ENCODE measurements at regions not wholly inside any gene's neighbourhood (a gene's known extent, or its start where the extent isn't known, plus 50 kb on each side); places are given as distances from the start of the nearest gene placed in this dataset.
"Not testable (repeated sequence)": the region's sequence is repeated elsewhere in the genome, so short reads cannot be mapped to it uniquely, and the experiment has no call there.

DNA sequence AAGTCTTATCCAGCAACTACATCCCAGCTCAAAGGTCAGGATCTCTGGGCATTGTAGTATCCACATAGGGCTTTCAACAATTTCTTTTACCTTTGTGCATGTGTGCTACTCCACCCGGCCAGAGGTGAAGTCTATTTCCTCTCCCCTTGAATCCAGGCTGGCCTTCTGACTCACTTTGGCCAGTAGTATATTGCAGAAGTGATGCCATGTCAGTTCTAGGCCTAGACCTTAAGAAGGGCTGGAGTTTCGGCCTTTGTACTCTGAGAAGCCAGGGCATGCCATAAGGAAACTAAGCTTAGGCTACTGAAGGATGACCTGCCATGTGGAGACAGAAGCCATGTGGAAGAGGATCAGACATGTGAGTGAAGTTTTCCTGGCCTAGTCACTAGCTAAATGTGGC, 191.2 kb upstream of the ATP6AP2 start:
- no peaks in the 10 kb centered on the region for H3K9me3 ChIP-seq (ENCODE audit: control insufficient read depth in 2 of 2, insufficient read depth in 1 of 2, low read depth in 1 of 2, low read length in 1 of 2)
- H3K27me3 ChIP-seq (ENCODE audit: control insufficient read depth in 3 of 3, insufficient read depth in 3 of 3, low read length in 3 of 3) = no peaks in the 10 kb centered on the region
- no peaks in the 10 kb centered on the region for H3K4me1 ChIP-seq (ENCODE audit: control insufficient read depth in 3 of 3, insufficient read depth in 2 of 3, low read depth in 1 of 3, low read length in 2 of 3)
- no peak overlapping the region for H3K27ac ChIP-seq (ENCODE audit: low read depth in 1 of 3, low read length in 2 of 3)
- DNase-seq (peak in 1 of 2 donors; percentile 13), FAIRE-seq (no peak)
- no peaks in the 10 kb centered on the region for H3K36me3 ChIP-seq (ENCODE audit: control insufficient read depth in 3 of 3, insufficient read depth in 2 of 3, low read depth in 1 of 3, low read length in 3 of 3)
- H3K4me3 ChIP-seq (ENCODE audit: low read depth in 1 of 3, low read length in 3 of 3) = no peak overlapping the region
- 53 to 80% (median 80%) methylated on average over 2 of the region's 2 CpGs for WGBS, 3 donors

DNA sequence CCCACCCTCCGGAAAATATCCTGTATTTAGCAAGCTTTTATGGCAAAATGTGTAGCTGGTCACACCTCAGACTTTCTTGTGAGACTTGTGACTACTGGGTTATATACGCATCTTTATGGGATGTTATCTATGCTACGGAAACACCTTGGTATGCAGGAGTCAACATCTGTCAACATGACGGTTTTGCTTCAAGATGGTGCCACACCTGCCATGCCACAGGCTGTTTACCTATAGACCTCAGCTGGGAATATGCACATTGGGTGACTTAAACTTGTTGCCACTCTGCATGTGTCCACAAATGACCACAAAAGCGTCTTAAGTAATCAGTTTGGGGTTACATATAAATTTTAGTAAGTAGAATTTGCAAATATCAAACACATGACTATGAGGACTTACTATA, 192.3 kb upstream of the ATP6AP2 start:
- no peak for FAIRE-seq
- no peaks in the 10 kb centered on the region for H3K4me1 ChIP-seq (ENCODE audit: control insufficient read depth in 3 of 3, insufficient read depth in 2 of 3, low read depth in 1 of 3, low read length in 2 of 3)
- WGBS, 3 donors = 79 to 91% (median 88%) methylated on average over 5 of the region's 5 CpGs
- DNase-seq = no peak
- no peaks in the 10 kb centered on the region for H3K9me3 ChIP-seq (ENCODE audit: control insufficient read depth in 2 of 2, insufficient read depth in 1 of 2, low read depth in 1 of 2, low read length in 1 of 2)
- no peak overlapping the region for H3K4me3 ChIP-seq (ENCODE audit: low read depth in 1 of 3, low read length in 3 of 3)
- no peaks in the 10 kb centered on the region for H3K36me3 ChIP-seq (ENCODE audit: control insufficient read depth in 3 of 3, insufficient read depth in 2 of 3, low read depth in 1 of 3, low read length in 3 of 3)
- H3K27ac ChIP-seq (ENCODE audit: low read depth in 1 of 3, low read length in 2 of 3) = no peak overlapping the region
- no peaks in the 10 kb centered on the region for H3K27me3 ChIP-seq (ENCODE audit: control insufficient read depth in 3 of 3, insufficient read depth in 3 of 3, low read length in 3 of 3)

DNA sequence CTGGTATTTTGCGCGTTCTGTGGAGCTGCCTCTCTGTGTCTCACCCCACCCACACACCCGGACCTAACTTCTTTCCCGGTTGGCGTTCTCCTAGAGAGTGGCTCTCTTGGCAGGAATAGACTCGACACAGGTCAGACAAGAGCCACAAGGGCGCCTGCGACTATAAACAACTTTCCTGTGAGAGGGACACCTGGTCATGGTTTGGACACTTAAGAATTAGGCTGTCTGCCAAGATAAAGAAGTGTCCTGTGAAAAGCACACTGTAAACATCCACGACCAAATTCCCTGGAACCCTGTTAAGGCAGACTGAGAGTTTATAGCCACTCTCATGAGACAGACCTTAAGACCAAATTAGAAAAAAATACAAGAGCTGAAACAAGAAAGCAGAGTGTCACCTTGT, 192.9 kb upstream of the ATP6AP2 start:
- 73 to 78% (median 77%) methylated on average over 9 of the region's 9 CpGs for WGBS, 3 donors
- not testable (repeated sequence) for FAIRE-seq; H3K27me3 ChIP-seq (ENCODE audit: control insufficient read depth in 3 of 3, insufficient read depth in 3 of 3, low read length in 3 of 3)

DNA sequence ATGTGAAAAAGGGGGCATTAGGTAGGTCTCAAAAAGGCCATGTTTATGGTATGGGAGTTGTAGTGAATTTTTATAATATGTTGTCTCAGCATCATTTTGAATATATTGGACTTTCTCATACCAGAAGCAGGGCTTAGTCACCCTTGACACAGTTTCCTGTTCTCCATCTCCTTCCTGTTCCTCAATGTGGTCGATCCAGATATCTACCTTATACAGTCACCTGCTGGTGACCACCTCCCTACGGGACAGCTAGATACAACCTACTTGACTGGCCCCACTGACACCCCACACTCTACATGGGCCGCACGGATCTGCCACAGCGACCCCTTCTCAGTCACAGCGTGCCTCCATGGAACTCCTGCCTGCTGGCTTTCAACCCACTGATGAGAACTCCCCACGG, 193.5 kb upstream of the ATP6AP2 start:
- not testable (repeated sequence) for FAIRE-seq; H3K9me3 ChIP-seq (ENCODE audit: control insufficient read depth in 2 of 2, insufficient read depth in 1 of 2, low read depth in 1 of 2, low read length in 1 of 2); H3K36me3 ChIP-seq (ENCODE audit: control insufficient read depth in 3 of 3, insufficient read depth in 2 of 3, low read depth in 1 of 3, low read length in 3 of 3); H3K4me3 ChIP-seq (ENCODE audit: low read depth in 1 of 3, low read length in 3 of 3); H3K27me3 ChIP-seq (ENCODE audit: control insufficient read depth in 3 of 3, insufficient read depth in 3 of 3, low read length in 3 of 3); H3K27ac ChIP-seq (ENCODE audit: low read depth in 1 of 3, low read length in 2 of 3); H3K4me1 ChIP-seq (ENCODE audit: control insufficient read depth in 3 of 3, insufficient read depth in 2 of 3, low read depth in 1 of 3, low read length in 2 of 3); DNase-seq
- WGBS, 3 donors = 85 to 96% (median 89%) methylated on average over 5 to 7 of the region's 7 CpGs

More for the DNA sequence above, 192.9 kb upstream of the ATP6AP2 start:
- not testable (repeated sequence) for DNase-seq; H3K9me3 ChIP-seq (ENCODE audit: control insufficient read depth in 2 of 2, insufficient read depth in 1 of 2, low read depth in 1 of 2, low read length in 1 of 2); H3K4me1 ChIP-seq (ENCODE audit: control insufficient read depth in 3 of 3, insufficient read depth in 2 of 3, low read depth in 1 of 3, low read length in 2 of 3); H3K4me3 ChIP-seq (ENCODE audit: low read depth in 1 of 3, low read length in 3 of 3); H3K27ac ChIP-seq (ENCODE audit: low read depth in 1 of 3, low read length in 2 of 3); H3K36me3 ChIP-seq (ENCODE audit: control insufficient read depth in 3 of 3, insufficient read depth in 2 of 3, low read depth in 1 of 3, low read length in 3 of 3)

DNA sequence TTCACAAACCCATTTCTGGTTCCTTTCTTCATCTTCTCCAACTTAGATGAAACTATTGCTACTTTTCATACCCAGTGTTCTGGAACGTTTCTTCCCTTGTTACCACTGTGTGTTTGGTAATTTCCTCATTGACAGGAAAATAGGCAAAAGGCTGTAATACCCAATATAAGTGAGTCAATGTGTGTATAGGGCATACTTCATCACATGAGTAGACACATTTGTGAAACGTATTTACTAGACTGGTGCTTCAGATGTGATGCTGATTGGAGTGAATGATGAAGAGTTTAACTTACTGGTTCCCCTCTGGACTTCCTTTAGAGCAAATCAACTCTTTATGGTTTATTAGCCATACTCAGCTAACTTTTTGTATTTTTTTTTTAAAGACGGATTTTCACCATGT, 195.1 kb upstream of the ATP6AP2 start:
- no peak for FAIRE-seq
- no peaks in the 10 kb centered on the region for H3K9me3 ChIP-seq (ENCODE audit: control insufficient read depth in 2 of 2, insufficient read depth in 1 of 2, low read depth in 1 of 2, low read length in 1 of 2)
- WGBS, 3 donors = 53 to 73% (median 70%) methylated on average over 3 of the region's 3 CpGs
- no peak for DNase-seq
- no peaks in the 10 kb centered on the region for H3K36me3 ChIP-seq (ENCODE audit: control insufficient read depth in 3 of 3, insufficient read depth in 2 of 3, low read depth in 1 of 3, low read length in 3 of 3)
- H3K27ac ChIP-seq (ENCODE audit: low read depth in 1 of 3, low read length in 2 of 3) = no peak overlapping the region
- no peak overlapping the region for H3K4me3 ChIP-seq (ENCODE audit: low read depth in 1 of 3, low read length in 3 of 3)
- H3K4me1 ChIP-seq (ENCODE audit: control insufficient read depth in 3 of 3, insufficient read depth in 2 of 3, low read depth in 1 of 3, low read length in 2 of 3) = no peaks in the 10 kb centered on the region
- no peaks in the 10 kb centered on the region for H3K27me3 ChIP-seq (ENCODE audit: control insufficient read depth in 3 of 3, insufficient read depth in 3 of 3, low read length in 3 of 3)

DNA sequence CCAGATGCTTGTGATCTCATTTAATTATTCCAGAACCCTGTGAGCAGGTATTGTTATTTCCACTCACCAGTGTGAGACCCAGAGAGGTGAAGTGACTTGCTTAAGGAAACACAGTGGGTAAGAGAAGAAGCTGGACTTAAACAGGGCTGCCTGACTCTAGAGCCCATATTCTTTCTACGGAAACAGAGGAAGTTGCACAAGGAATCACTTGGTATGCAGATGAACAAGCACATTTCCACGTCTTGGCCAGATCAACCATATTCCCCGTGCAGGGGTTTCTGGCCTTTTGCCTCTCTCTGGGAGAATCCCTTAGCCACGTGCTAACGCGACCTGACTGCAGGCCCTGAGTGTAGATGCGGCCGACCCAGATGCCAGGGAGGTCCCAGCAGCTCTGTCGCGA, 195.5 kb upstream of the ATP6AP2 start:
- FAIRE-seq (no peak), DNase-seq (no peak)
- H3K27ac ChIP-seq (ENCODE audit: low read depth in 1 of 3, low read length in 2 of 3) = no peak overlapping the region
- no peaks in the 10 kb centered on the region for H3K27me3 ChIP-seq (ENCODE audit: control insufficient read depth in 3 of 3, insufficient read depth in 3 of 3, low read length in 3 of 3)
- H3K9me3 ChIP-seq (ENCODE audit: control insufficient read depth in 2 of 2, insufficient read depth in 1 of 2, low read depth in 1 of 2, low read length in 1 of 2) = no peaks in the 10 kb centered on the region
- H3K4me1 ChIP-seq (ENCODE audit: control insufficient read depth in 3 of 3, insufficient read depth in 2 of 3, low read depth in 1 of 3, low read length in 2 of 3) = no peaks in the 10 kb centered on the region
- no peak overlapping the region for H3K4me3 ChIP-seq (ENCODE audit: low read depth in 1 of 3, low read length in 3 of 3)
- H3K36me3 ChIP-seq (ENCODE audit: control insufficient read depth in 3 of 3, insufficient read depth in 2 of 3, low read depth in 1 of 3, low read length in 3 of 3) = no peaks in the 10 kb centered on the region
- WGBS, 3 donors = 82 to 93% (median 89%) methylated on average over 10 of the region's 10 CpGs

DNA sequence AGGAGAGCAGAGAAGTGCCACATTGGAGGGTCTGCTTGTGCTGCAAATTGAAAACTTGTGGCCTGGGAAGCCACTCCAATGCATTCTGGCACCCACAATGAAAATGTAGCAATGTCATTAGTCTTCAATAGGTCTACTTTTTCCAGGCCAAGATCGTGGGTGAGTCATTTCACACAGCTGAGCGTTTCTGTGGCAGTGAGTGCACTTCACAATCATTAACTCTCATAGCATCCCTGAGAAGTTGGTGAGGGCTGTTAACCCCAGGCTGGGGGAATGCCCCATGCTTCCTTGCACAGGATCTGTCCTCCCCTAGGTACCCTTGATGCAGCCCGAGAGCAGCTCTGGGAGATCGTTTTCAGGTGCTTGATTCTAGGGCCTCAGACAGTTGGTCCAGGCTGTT, 196.8 kb upstream of the ATP6AP2 start:
- no peak for DNase-seq
- Histone ChIP-seq H3K27ac (ENCODE audit: low read depth in 1 of 3, low read length in 2 of 3) (no peak overlapping the region), H3K4me1 (ENCODE audit: control insufficient read depth in 3 of 3, insufficient read depth in 2 of 3, low read depth in 1 of 3, low read length in 2 of 3) (no peaks in the 10 kb centered on the region), H3K4me3 (ENCODE audit: low read depth in 1 of 3, low read length in 3 of 3) (no peak overlapping the region), H3K9me3 (ENCODE audit: control insufficient read depth in 2 of 2, insufficient read depth in 1 of 2, low read depth in 1 of 2, low read length in 1 of 2) (no peaks in the 10 kb centered on the region), H3K36me3 (ENCODE audit: control insufficient read depth in 3 of 3, insufficient read depth in 2 of 3, low read depth in 1 of 3, low read length in 3 of 3) (no peaks in the 10 kb centered on the region), H3K27me3 (ENCODE audit: control insufficient read depth in 3 of 3, insufficient read depth in 3 of 3, low read length in 3 of 3) (no peaks in the 10 kb centered on the region)
- FAIRE-seq = no peak
- WGBS, 3 donors = 44 to 61% (median 56%) methylated on average over 4 of the region's 4 CpGs

DNA sequence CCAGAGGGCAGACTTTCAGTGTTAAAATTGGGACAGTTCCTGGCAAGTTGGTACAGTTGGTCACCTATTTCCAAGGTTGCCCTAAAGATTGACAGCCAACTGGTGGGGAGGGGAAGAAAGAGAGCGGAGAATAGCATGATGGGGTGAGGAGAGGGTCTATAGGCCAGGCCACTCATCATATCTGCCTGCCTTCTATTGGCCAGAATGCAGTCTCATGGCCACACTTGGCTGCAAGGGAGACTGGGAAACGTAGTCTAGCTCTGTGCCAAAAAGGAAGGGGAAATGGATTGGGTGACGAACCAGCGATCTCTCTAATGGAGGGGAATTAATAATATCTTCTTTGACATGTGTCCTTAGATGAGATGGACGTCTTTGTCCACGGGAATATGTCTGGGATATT, 197.4 kb upstream of the ATP6AP2 start:
- WGBS, 3 donors = 58 to 81% (median 71%) methylated on average over 6 of the region's 6 CpGs
- DNase-seq = no peak
- no peaks in the 10 kb centered on the region for H3K36me3 ChIP-seq (ENCODE audit: control insufficient read depth in 3 of 3, insufficient read depth in 2 of 3, low read depth in 1 of 3, low read length in 3 of 3)
- H3K4me1 ChIP-seq (ENCODE audit: control insufficient read depth in 3 of 3, insufficient read depth in 2 of 3, low read depth in 1 of 3, low read length in 2 of 3) = no peaks in the 10 kb centered on the region
- no peak overlapping the region for H3K27ac ChIP-seq (ENCODE audit: low read depth in 1 of 3, low read length in 2 of 3)
- H3K9me3 ChIP-seq (ENCODE audit: control insufficient read depth in 2 of 2, insufficient read depth in 1 of 2, low read depth in 1 of 2, low read length in 1 of 2) = no peaks in the 10 kb centered on the region
- H3K4me3 ChIP-seq (ENCODE audit: low read depth in 1 of 3, low read length in 3 of 3) = no peak overlapping the region
- no peaks in the 10 kb centered on the region for H3K27me3 ChIP-seq (ENCODE audit: control insufficient read depth in 3 of 3, insufficient read depth in 3 of 3, low read length in 3 of 3)
- no peak for FAIRE-seq

DNA sequence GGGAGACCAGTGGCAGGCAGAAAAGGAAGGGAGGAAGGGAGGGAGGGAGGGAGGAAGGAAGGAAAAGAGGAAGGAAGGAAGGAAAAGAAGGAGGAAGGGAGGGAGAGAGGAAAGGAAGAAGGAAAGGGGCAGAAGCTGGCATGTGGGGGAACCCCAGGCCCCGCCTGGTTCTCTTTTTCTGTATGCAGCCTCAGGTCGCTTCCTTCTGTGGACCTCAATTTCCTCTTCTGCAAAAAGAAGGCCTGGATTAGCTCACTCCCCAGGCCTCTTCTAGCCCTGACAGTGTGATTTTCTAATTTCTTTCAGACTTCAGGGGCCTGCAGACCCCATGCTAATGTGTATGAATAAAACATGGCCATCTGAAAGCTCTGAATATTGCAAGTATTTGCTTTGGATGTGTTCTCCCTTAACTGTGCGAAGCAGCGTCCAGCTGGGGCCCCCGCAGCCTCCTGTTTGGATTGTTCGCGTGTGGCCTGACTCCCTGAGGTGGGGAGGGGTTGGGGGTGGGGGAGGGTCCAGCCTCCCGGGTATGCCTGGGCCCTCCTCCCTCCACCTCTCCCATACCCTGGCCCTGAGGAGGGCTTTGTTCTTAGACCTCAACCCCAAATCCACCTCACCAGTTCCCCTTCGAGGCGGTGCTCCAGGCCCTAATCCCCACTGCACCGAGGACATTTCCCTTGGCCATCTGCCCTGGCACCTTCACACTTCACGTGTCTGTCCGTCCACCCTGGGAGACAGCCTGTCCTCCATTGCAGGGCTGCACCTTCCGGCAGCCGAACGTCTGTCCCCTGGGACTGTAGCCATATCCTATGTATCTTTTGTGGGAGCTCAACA, 199.9 kb upstream of the ATP6AP2 start:
- WGBS, 3 donors = 58 to 76% (median 62%) methylated on average over 12 to 16 of the region's 16 CpGs

More for the DNA sequence above, 199.9 kb upstream of the ATP6AP2 start:
- FAIRE-seq = no peak
- no peaks in the 10 kb centered on the region for H3K9me3 ChIP-seq (ENCODE audit: control insufficient read depth in 2 of 2, insufficient read depth in 1 of 2, low read depth in 1 of 2, low read length in 1 of 2)
- no peak overlapping the region for H3K4me3 ChIP-seq (ENCODE audit: low read depth in 1 of 3, low read length in 3 of 3)
- no peak overlapping the region for H3K27ac ChIP-seq (ENCODE audit: low read depth in 1 of 3, low read length in 2 of 3)
- H3K36me3 ChIP-seq (ENCODE audit: control insufficient read depth in 3 of 3, insufficient read depth in 2 of 3, low read depth in 1 of 3, low read length in 3 of 3) = no peaks in the 10 kb centered on the region
- H3K27me3 ChIP-seq (ENCODE audit: control insufficient read depth in 3 of 3, insufficient read depth in 3 of 3, low read length in 3 of 3) = no peaks in the 10 kb centered on the region
- no peaks in the 10 kb centered on the region for H3K4me1 ChIP-seq (ENCODE audit: control insufficient read depth in 3 of 3, insufficient read depth in 2 of 3, low read depth in 1 of 3, low read length in 2 of 3)
- DNase-seq = no peak
